ENCODE measurements at regions not wholly inside any gene's neighbourhood (a gene's known extent, or its start where the extent isn't known, plus 50 kb on each side); places are given as distances from the start of the nearest gene placed in this dataset.

GRCh38 chr3:41041899-41042298, 157.4 kb upstream of the CTNNB1 start:
- H3K4me3 ChIP-seq (ENCODE audit: low read depth, low read length) = no peak overlapping the region
- no peaks in the 10 kb centered on the region for H3K9me3 ChIP-seq
- no peak for DNase-seq
- H3K27me3 ChIP-seq = no peaks in the 10 kb centered on the region
- no peaks in the 10 kb centered on the region for H3K4me1 ChIP-seq
- H3K36me3 ChIP-seq = no peaks in the 10 kb centered on the region
- TF ChIP-seq, protein P1, sequence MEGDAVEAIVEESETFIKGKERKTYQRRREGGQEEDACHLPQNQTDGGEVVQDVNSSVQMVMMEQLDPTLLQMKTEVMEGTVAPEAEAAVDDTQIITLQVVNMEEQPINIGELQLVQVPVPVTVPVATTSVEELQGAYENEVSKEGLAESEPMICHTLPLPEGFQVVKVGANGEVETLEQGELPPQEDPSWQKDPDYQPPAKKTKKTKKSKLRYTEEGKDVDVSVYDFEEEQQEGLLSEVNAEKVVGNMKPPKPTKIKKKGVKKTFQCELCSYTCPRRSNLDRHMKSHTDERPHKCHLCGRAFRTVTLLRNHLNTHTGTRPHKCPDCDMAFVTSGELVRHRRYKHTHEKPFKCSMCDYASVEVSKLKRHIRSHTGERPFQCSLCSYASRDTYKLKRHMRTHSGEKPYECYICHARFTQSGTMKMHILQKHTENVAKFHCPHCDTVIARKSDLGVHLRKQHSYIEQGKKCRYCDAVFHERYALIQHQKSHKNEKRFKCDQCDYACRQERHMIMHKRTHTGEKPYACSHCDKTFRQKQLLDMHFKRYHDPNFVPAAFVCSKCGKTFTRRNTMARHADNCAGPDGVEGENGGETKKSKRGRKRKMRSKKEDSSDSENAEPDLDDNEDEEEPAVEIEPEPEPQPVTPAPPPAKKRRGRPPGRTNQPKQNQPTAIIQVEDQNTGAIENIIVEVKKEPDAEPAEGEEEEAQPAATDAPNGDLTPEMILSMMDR (IDR thresholded peaks at IDR 0.05; ENCODE audit: low read depth, low read length) = no peak

GRCh38 chr3:41044523-41044922, 154.8 kb upstream of the CTNNB1 start:
- Histone ChIP-seq H3K27me3 (no peaks in the 10 kb centered on the region), H3K4me3 (ENCODE audit: low read depth, low read length) (no peak overlapping the region), H3K9me3 (no peaks in the 10 kb centered on the region), H3K36me3 (no peaks in the 10 kb centered on the region), H3K4me1 (no peaks in the 10 kb centered on the region)
- TF ChIP-seq, protein P1 (IDR thresholded peaks at IDR 0.05; ENCODE audit: low read depth, low read length) = no peak
- DNase-seq = no peak

GRCh38 chr3:41045491-41045890, 153.8 kb upstream of the CTNNB1 start:
- DNase-seq = no peak
- TF ChIP-seq, protein P1 (IDR thresholded peaks at IDR 0.05; ENCODE audit: low read depth, low read length) = no peak
- Histone ChIP-seq H3K4me3 (ENCODE audit: low read depth, low read length) (no peak overlapping the region), H3K36me3 (no peaks in the 10 kb centered on the region), H3K4me1 (no peaks in the 10 kb centered on the region), H3K27me3 (no peaks in the 10 kb centered on the region), H3K9me3 (no peaks in the 10 kb centered on the region)

DNA sequence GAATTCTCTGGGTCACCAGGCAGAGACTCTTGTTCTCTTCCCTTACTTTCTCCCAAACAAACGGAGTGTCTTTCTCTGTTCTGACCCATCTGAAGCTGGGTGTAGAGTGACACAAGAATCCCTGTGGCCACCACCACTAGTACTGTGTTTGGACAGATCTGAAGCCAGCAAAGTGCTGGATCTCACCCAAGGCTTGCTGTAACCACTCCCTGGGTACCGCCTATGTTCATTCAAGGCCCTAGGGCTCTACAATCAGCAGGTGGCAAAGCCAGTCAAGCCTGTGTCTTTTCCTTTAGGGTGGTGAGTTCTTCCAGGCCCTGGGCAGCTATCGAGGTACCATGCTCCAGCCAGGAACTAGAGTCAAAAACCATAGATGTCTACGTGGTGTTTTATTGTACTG, 149.2 kb upstream of the CTNNB1 start:
- Histone ChIP-seq H3K4me1 (no peaks in the 10 kb centered on the region), H3K4me3 (ENCODE audit: low read depth, low read length) (no peak overlapping the region)
- TF ChIP-seq, protein P1 (IDR thresholded peaks at IDR 0.05; ENCODE audit: low read depth, low read length) = no peak

GRCh38 chr3:41053220-41053619, 146.1 kb upstream of the CTNNB1 start:
- H3K36me3 ChIP-seq = no peaks in the 10 kb centered on the region
- no peak overlapping the region for H3K4me3 ChIP-seq (ENCODE audit: low read depth, low read length)
- H3K27me3 ChIP-seq = no peaks in the 10 kb centered on the region
- no peaks in the 10 kb centered on the region for H3K4me1 ChIP-seq
- TF ChIP-seq, protein P1 (IDR thresholded peaks at IDR 0.05; ENCODE audit: low read depth, low read length) = no peak
- no peaks in the 10 kb centered on the region for H3K9me3 ChIP-seq
- DNase-seq = no peak

More for the DNA sequence above, 149.2 kb upstream of the CTNNB1 start:
- H3K9me3 ChIP-seq = no peaks in the 10 kb centered on the region
- H3K36me3 ChIP-seq = no peaks in the 10 kb centered on the region
- H3K27me3 ChIP-seq = no peaks in the 10 kb centered on the region
- DNase-seq = no peak

DNA sequence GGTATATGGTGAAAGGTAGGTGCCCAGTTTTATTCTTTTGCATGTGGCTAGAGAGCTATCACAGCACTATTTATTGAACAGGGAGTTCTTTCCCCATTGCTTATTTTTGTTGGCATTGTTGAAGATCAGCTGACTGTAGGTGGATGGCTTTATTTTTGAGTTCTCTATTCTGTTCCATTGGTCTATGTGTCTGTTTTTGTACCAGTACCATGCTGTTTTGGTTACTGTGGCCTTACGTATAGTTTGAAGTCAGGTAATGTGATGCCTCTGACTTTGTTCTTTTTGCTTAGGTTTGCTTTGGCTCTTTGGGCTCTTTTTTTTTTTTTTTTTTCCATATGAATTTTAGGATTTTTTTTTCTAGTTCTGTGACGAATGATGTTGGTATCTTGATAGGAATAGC, 139.2 kb upstream of the CTNNB1 start:
- no peak for DNase-seq
- no peaks in the 10 kb centered on the region for H3K36me3 ChIP-seq
- H3K27me3 ChIP-seq = no peaks in the 10 kb centered on the region
- TF ChIP-seq, protein P1 (IDR thresholded peaks at IDR 0.05; ENCODE audit: low read depth, low read length) = no peak
- H3K4me1 ChIP-seq = no peaks in the 10 kb centered on the region
- H3K9me3 ChIP-seq = no peaks in the 10 kb centered on the region
- no peak overlapping the region for H3K4me3 ChIP-seq (ENCODE audit: low read depth, low read length)
